ENCODE measurements at regions not wholly inside any gene's neighbourhood (a gene's known extent, or its start where the extent isn't known, plus 50 kb on each side); places are given as distances from the start of the nearest gene placed in this dataset.

DNA sequence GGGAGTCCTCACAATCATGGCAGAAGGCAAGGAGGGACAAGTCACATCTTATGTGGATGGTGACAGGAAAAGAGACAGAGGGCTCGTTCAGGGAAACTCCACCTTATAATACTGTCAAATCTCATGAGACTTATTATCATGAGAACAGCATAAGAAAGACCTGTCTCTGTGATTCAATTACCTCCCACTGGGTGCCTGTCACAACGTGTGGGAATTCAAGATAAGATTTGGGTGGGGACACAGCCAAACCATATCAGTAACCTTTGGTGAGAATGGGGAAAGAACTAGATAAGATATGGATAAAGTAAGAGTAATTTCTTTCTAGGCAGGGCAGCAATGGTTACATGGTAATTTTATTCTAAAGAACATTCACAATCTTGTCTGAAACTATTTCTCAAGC, 344.9 kb upstream of the KLF12 start:
- Histone ChIP-seq H3K9ac (ENCODE audit: control insufficient read depth, extremely low read depth, insufficient read depth, low read length) (no peak overlapping the region), H3K4me3 (ENCODE audit: control insufficient read depth in 2 of 3, extremely low read depth in 1 of 3, insufficient read depth in 2 of 3, low read depth in 1 of 3, low read length in 3 of 3) (no peak overlapping the region), H3K9me1 (ENCODE audit: control insufficient read depth, extremely low read depth, insufficient read depth, low read length) (no peaks in the 10 kb centered on the region), H4K20me1 (ENCODE audit: control insufficient read depth, extremely low read depth, insufficient read depth, low read length) (no peaks in the 10 kb centered on the region), H3K4me2 (ENCODE audit: control insufficient read depth, extremely low read depth, insufficient read depth, low read depth, low read length) (no peak overlapping the region), H3K27me3 (ENCODE audit: control insufficient read depth, extremely low read depth, insufficient read depth, low read length) (no peaks in the 10 kb centered on the region), H2AFZ (ENCODE audit: control insufficient read depth, low read length) (no peak overlapping the region), H3K27ac (ENCODE audit: control insufficient read depth, insufficient read depth, low read length) (no peak overlapping the region), H3K36me3 (ENCODE audit: control insufficient read depth in 2 of 2, extremely low read depth in 1 of 2, insufficient read depth in 2 of 2, low read length in 2 of 2) (no peaks in the 10 kb centered on the region), H3K79me2 (ENCODE audit: control insufficient read depth, insufficient read depth, low read length) (no peaks in the 10 kb centered on the region), H3K4me1 (ENCODE audit: control insufficient read depth, extremely low read depth, insufficient read depth, low read length) (no peaks in the 10 kb centered on the region), H3K9me3 (ENCODE audit: control insufficient read depth, low read depth, low read length) (no peaks in the 10 kb centered on the region)
- dilution Hi-C loops (cut with MboI; ENCODE audit: extremely low pct_ligation_motif_present, low sequenced_read_pairs): no loop called here
- no peak for FAIRE-seq
- TF ChIP-seq, protein P1, sequence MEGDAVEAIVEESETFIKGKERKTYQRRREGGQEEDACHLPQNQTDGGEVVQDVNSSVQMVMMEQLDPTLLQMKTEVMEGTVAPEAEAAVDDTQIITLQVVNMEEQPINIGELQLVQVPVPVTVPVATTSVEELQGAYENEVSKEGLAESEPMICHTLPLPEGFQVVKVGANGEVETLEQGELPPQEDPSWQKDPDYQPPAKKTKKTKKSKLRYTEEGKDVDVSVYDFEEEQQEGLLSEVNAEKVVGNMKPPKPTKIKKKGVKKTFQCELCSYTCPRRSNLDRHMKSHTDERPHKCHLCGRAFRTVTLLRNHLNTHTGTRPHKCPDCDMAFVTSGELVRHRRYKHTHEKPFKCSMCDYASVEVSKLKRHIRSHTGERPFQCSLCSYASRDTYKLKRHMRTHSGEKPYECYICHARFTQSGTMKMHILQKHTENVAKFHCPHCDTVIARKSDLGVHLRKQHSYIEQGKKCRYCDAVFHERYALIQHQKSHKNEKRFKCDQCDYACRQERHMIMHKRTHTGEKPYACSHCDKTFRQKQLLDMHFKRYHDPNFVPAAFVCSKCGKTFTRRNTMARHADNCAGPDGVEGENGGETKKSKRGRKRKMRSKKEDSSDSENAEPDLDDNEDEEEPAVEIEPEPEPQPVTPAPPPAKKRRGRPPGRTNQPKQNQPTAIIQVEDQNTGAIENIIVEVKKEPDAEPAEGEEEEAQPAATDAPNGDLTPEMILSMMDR (optimal IDR thresholded peaks at IDR 0.05 in 1 of 3, IDR thresholded peaks at IDR 0.05 in 1 of 3, conservative IDR thresholded peaks at IDR 0.05 in 1 of 3; ENCODE audit: extremely low read depth in 1 of 3, insufficient read depth in 2 of 3, low read length in 3 of 3): no peak
- no peak for TF ChIP-seq EZH2 (IDR thresholded peaks at IDR 0.05; ENCODE audit: low read length)
- DNase-seq (ENCODE audit: low read depth, low spot score): no peak

DNA sequence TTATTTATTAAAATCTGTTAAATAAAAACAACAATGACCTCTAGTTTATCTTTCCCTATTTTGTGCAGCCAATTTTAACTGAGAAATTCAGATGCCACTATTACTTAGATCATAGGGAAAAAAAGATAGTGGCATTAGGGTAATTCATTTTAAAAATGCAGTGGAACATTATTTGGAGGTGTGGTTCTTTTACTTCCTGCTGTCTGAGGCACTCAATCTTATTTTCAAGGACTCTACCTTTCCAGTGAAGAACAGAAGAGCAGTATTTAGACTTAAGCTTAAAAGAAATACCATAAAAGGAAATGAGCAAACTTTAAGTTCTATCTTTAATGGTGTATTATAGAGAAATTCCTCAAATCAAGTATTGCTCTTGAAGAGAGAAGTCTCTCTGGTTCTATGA, 342.6 kb upstream of the KLF12 start:
- FAIRE-seq (no peak), DNase-seq (ENCODE audit: low read depth, low spot score) (no peak)
- no peak overlapping the region for H3K27ac ChIP-seq (ENCODE audit: control insufficient read depth, insufficient read depth, low read length)
- no peaks in the 10 kb centered on the region for H4K20me1 ChIP-seq (ENCODE audit: control insufficient read depth, extremely low read depth, insufficient read depth, low read length)
- no peak overlapping the region for H3K4me3 ChIP-seq (ENCODE audit: control insufficient read depth in 2 of 3, extremely low read depth in 1 of 3, insufficient read depth in 2 of 3, low read depth in 1 of 3, low read length in 3 of 3)
- H3K9me1 ChIP-seq (ENCODE audit: control insufficient read depth, extremely low read depth, insufficient read depth, low read length): no peaks in the 10 kb centered on the region
- dilution Hi-C loops (cut with MboI; ENCODE audit: extremely low pct_ligation_motif_present, low sequenced_read_pairs): no loop called here
- no peaks in the 10 kb centered on the region for H3K27me3 ChIP-seq (ENCODE audit: control insufficient read depth, extremely low read depth, insufficient read depth, low read length)
- H2AFZ ChIP-seq (ENCODE audit: control insufficient read depth, low read length): no peak overlapping the region
- no peak overlapping the region for H3K4me2 ChIP-seq (ENCODE audit: control insufficient read depth, extremely low read depth, insufficient read depth, low read depth, low read length)
- H3K36me3 ChIP-seq (ENCODE audit: control insufficient read depth in 2 of 2, extremely low read depth in 1 of 2, insufficient read depth in 2 of 2, low read length in 2 of 2): no peaks in the 10 kb centered on the region
- H3K79me2 ChIP-seq (ENCODE audit: control insufficient read depth, insufficient read depth, low read length): no peaks in the 10 kb centered on the region
- H3K9me3 ChIP-seq (ENCODE audit: control insufficient read depth, low read depth, low read length): no peaks in the 10 kb centered on the region
- no peak overlapping the region for H3K9ac ChIP-seq (ENCODE audit: control insufficient read depth, extremely low read depth, insufficient read depth, low read length)
- no peaks in the 10 kb centered on the region for H3K4me1 ChIP-seq (ENCODE audit: control insufficient read depth, extremely low read depth, insufficient read depth, low read length)
- no peak for TF ChIP-seq EZH2 (IDR thresholded peaks at IDR 0.05; ENCODE audit: low read length)
- TF ChIP-seq, protein P1 (optimal IDR thresholded peaks at IDR 0.05 in 1 of 3, IDR thresholded peaks at IDR 0.05 in 1 of 3, conservative IDR thresholded peaks at IDR 0.05 in 1 of 3; ENCODE audit: extremely low read depth in 1 of 3, insufficient read depth in 2 of 3, low read length in 3 of 3): no peak
